Caco-2 (cell line): ENCODE measurements at regions not wholly inside any gene's neighbourhood (a gene's known extent, or its start where the extent isn't known, plus 50 kb on each side); places are given as distances from the start of the nearest gene placed in this dataset.
A peak's percentile ranks its signal among the peaks of the same experiment; 100 is the strongest.

Experiments
- BruUV-seq: library from RNA; stranded (reverse); fragments of 400-500 nt; replicated peaks from 2 replicates; lab custom pipeline; 2021; lab: Mats Ljungman, UMichigan
- CTCF ChIA-PET: fragments of 300-600 bp; sonication (Branson Sonifier 250); formaldehyde crosslinking; loops from one replicate; lab custom pipeline; 2022; ENCODE audit warnings: antibody characterized with exemption; lab: Charles Lee
- POLR2A ChIA-PET: fragments of 300-600 bp; sonication (Branson Sonifier 250); formaldehyde crosslinking; loops from one replicate; lab custom pipeline; 2022; ENCODE audit warnings: antibody characterized with exemption; lab: Charles Lee
- DNase-seq, 2 experiments: peaks; one replicate each; pipeline versions ENCODE4 v3.0.0 to v3.0.0-alpha.2; 2020 to 2022
- H3K27me3 ChIP-seq: replicated peaks from 2 replicates; pipeline ENCODE4 v1.6.0; 2011; ENCODE audit warnings: low read length; ENCODE audit not compliant: control insufficient read depth, insufficient read depth
- H3K36me3 ChIP-seq: 2 replicates; pipeline ENCODE4 v1.5.1; 2011; ENCODE audit warnings: low read length; ENCODE audit not compliant: control insufficient read depth, insufficient read depth
- H3K4me1 ChIP-seq: fragments of 250-450 bp; sonication (Bioruptor Pico); 2 replicates; pipeline ENCODE4 v1.5.1; 2020; ENCODE audit warnings: mild to moderate bottlenecking
- H3K4me3 ChIP-seq: 2 replicates; pipeline ENCODE4 v1.5.1; 2011; ENCODE audit warnings: low read depth, mild to moderate bottlenecking, control low read depth, low read length
- H3K9me3 ChIP-seq: fragments of 250-450 bp; sonication (Bioruptor Pico); 2 replicates; pipeline ENCODE4 v1.5.1; 2020; ENCODE audit warnings: mild to moderate bottlenecking, moderate library complexity
- H3K27ac Mint-ChIP-seq: one replicate; pipeline ENCODE4 v1.8.0; 2022; ENCODE audit warnings: mixed read lengths; ENCODE audit not compliant: unreplicated experiment
- H3K27me3 Mint-ChIP-seq: one replicate; pipeline ENCODE4 v1.8.0; 2022; ENCODE audit warnings: mixed read lengths; ENCODE audit not compliant: insufficient read depth, unreplicated experiment
- H3K36me3 Mint-ChIP-seq: one replicate; pipeline ENCODE4 v1.8.0; 2022; ENCODE audit warnings: mild to moderate bottlenecking, mixed read lengths; ENCODE audit not compliant: insufficient read depth, unreplicated experiment
- H3K4me1 Mint-ChIP-seq: one replicate; pipeline ENCODE4 v1.8.0; 2022; ENCODE audit warnings: low read depth, mixed read lengths; ENCODE audit not compliant: unreplicated experiment
- H3K4me3 Mint-ChIP-seq: one replicate; pipeline ENCODE4 v1.8.0; 2022; ENCODE audit warnings: mild to moderate bottlenecking, moderate library complexity, mixed read lengths; ENCODE audit not compliant: unreplicated experiment
- H3K9me3 Mint-ChIP-seq: one replicate; pipeline ENCODE4 v1.8.0; 2022; ENCODE audit warnings: mixed read lengths; ENCODE audit not compliant: unreplicated experiment
- CTCF ChIP-seq, 2 experiments: fragments of 200-600 bp in 1 of 2; IDR thresholded peaks; 1 replicate in 1 of 2; 2 replicates in 1 of 2; pipeline versions ENCODE4 v1.5.1 to v1.8.0; 2011 to 2022; ENCODE audit warnings: antibody characterized with exemption in 1 of 2, control low read depth in 1 of 2, inconsistent platforms in 1 of 2, low read depth in 1 of 2, low read length in 1 of 2, mild to moderate bottlenecking in 1 of 2, moderate library complexity in 1 of 2; ENCODE audit not compliant: insufficient read depth in 1 of 2, severe bottlenecking in 1 of 2, unreplicated experiment in 1 of 2
- intact Hi-C: fragments of 100-400 bp; cut with micrococcal nuclease; formaldehyde crosslinking; loops from one replicate; pipeline ENCODE4 v1.10.0; 2022; ENCODE audit not compliant: unreplicated experiment

DNA sequence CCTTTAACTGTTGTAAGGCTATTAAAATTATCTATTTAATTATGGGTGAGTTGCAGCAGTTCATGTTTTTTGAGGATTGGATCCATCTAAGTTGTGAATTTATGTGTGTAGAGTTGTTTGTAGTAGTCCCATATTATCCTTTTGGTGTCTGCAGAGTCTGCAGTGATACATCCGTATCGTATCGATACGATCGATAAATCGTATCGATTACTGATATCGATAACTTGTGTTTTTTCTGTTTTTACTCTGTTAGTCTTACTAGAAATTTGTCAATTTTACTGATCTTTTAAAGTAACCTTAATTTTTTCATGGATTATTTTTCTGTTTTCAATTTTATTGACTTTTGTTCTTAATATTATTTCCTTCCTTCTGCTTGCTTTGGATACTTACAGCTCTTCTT lies 462.5 kb upstream of the SOX5 start:
- Histone ChIP-seq H3K4me1 (peaks cover 12% of the 10 kb centered on the region; the same call in 1 of the 2 replicates), H3K27me3 (no peaks in the 10 kb centered on the region), H3K36me3 (no peaks in the 10 kb centered on the region), H3K4me3 (no peak overlapping the region), H3K9me3 (no peaks in the 10 kb centered on the region)
- H3K4me3 Mint-ChIP-seq, result no peak overlapping the region
- TF ChIP-seq CTCF (IDR thresholded peaks at IDR 0.05; ENCODE audit: insufficient read depth in 1 of 2, low read depth in 1 of 2, low read length in 1 of 2, severe bottlenecking in 1 of 2, unreplicated experiment in 1 of 2), result no peak
- no peaks in the 10 kb centered on the region for H3K36me3 Mint-ChIP-seq
- no peak overlapping the region for H3K27ac Mint-ChIP-seq
- no peak for DNase-seq
- intact Hi-C loops, result no loop called here
- no peaks in the 10 kb centered on the region for H3K27me3 Mint-ChIP-seq
- H3K4me1 Mint-ChIP-seq, result peaks cover 17% of the 10 kb centered on the region
- CTCF ChIA-PET, result no interaction called here
- POLR2A ChIA-PET, result no interaction called here
- H3K9me3 Mint-ChIP-seq, result no peaks in the 10 kb centered on the region
- no TSS peak for BruUV-seq

GRCh38 chr12:24409868-24410267 lies 460.4 kb upstream of the SOX5 start:
- BruUV-seq, result no TSS peak
- Histone ChIP-seq H3K36me3 (no peaks in the 10 kb centered on the region), H3K4me3 (no peak overlapping the region), H3K27me3 (no peaks in the 10 kb centered on the region), H3K9me3 (no peaks in the 10 kb centered on the region), H3K4me1 (peaks cover 12% of the 10 kb centered on the region; the same call in 1 of the 2 replicates)
- ChIA-PET CTCF (interaction anchor here (0.7 kb wide), 1 partner anchor 33 kb away, joined by 4 read pairs; no protein-coding TSS in a partner anchor), POLR2A (no interaction called here)
- intact Hi-C loops, result no loop called here
- peaks cover 16% of the 10 kb centered on the region for H3K4me1 Mint-ChIP-seq
- no peak overlapping the region for H3K4me3 Mint-ChIP-seq
- H3K9me3 Mint-ChIP-seq, result no peaks in the 10 kb centered on the region
- H3K36me3 Mint-ChIP-seq, result no peaks in the 10 kb centered on the region
- no peak overlapping the region for H3K27ac Mint-ChIP-seq
- no peak for DNase-seq
- no peak for TF ChIP-seq CTCF (IDR thresholded peaks at IDR 0.05; ENCODE audit: insufficient read depth in 1 of 2, low read depth in 1 of 2, low read length in 1 of 2, severe bottlenecking in 1 of 2, unreplicated experiment in 1 of 2)
- no peaks in the 10 kb centered on the region for H3K27me3 Mint-ChIP-seq

GRCh38 chr12:24408305-24408704 lies 458.8 kb upstream of the SOX5 start:
- Mint-ChIP-seq H3K4me3 (no peak overlapping the region), H3K9me3 (no peaks in the 10 kb centered on the region), H3K36me3 (no peaks in the 10 kb centered on the region), H3K27ac (peak overlapping the region; percentile 42), H3K27me3 (no peaks in the 10 kb centered on the region), H3K4me1 (peaks cover 24% of the 10 kb centered on the region)
- CTCF ChIA-PET, result no interaction called here
- TF ChIP-seq CTCF (IDR thresholded peaks at IDR 0.05; ENCODE audit: insufficient read depth in 1 of 2, low read depth in 1 of 2, low read length in 1 of 2, severe bottlenecking in 1 of 2, unreplicated experiment in 1 of 2), result no peak
- Histone ChIP-seq H3K4me3 (no peak overlapping the region), H3K4me1 (peaks cover 12% of the 10 kb centered on the region; the same call in 1 of the 2 replicates), H3K36me3 (no peaks in the 10 kb centered on the region), H3K9me3 (no peaks in the 10 kb centered on the region), H3K27me3 (no peaks in the 10 kb centered on the region)
- BruUV-seq, result no TSS peak
- intact Hi-C loops, result no loop called here
- POLR2A ChIA-PET, result interaction anchor here (0.7 kb wide), 1 partner anchor 452 kb away, joined by 3 read pairs; no protein-coding TSS in a partner anchor
- DNase-seq, result no peak
